GF-D8 (cell line): ENCODE measurements at regions not wholly inside any gene's neighbourhood (a gene's known extent, or its start where the extent isn't known, plus 50 kb on each side); places are given as distances from the start of the nearest gene placed in this dataset.

ENCODE experiments used
- DNase-seq: peaks from one replicate; lab custom pipeline; 2025; lab: John Stamatoyannopoulos, UW

GRCh38 chr5:38753141-38753540 is 92.7 kb upstream of the OSMR start:
- DNase-seq = no peak

DNA sequence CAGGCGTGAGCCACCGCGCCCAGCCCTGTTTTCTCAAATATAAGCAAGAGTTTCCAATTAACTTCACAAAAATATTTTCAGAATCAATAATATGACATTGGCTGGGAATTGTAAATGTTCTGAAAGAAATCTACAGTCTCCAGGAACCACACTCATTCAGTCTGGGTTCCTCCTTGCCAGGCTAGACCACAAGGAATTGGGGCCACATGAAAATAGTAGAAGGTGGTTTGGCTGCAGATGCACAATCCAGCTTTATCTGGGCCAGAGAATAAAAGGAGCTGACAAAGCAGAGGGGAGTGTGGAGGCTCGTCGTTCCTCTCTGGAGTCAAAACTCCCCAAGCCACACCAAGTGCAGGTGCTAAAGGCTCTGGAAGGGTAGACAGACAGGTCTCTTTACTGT is 92.0 kb upstream of the OSMR start:
- DNase-seq = no peak

- DNase-seq = no peak
Observed at GRCh38 chr5:38755181-38755580, 90.6 kb upstream of the OSMR start.

- DNase-seq = no peak
Observed at GRCh38 chr5:38756068-38756467, 89.7 kb upstream of the OSMR start.

GRCh38 chr5:38757451-38758245 is 88.2 kb upstream of the OSMR start:
- no peak for DNase-seq

DNA sequence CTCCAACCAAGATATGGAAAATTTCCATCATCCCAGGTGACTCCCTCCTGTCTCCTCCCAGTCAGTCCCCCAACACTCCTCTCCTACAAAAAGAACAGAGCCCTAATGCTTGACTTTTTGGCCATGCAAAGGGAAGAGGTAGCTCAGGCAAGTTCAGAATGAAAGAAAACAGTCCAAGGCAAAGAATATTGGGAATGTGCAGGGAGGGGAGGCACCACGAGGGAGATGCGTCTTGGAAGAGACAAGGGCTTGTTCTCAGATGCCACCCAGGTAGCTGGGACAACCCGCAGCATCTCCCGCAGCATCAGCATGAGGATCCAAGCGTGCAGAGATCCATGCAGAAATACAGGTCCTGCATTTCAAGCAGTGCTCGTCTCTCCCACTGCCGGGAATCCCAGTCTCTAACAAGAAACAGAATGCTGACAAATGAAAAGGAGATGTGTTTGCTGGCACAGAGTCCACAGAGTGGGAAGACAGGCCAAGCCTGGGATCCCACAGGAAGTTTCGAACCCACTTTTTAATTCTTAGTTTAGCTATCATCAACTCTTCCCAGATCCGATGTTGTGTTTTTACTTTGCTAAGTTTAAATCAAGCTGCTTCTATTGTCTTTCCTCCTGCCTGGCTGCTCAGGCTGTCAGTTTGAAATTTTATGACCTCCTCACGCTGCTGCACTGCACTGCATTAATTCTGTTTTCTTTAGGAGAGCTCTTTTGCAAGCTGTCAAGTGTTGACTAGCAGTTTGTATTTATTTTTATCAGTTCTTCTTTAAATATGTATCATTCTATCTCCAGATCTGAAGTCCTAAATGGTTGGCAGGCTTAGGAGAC is 86.8 kb upstream of the OSMR start:
- DNase-seq = no peak

- no peak for DNase-seq
Observed at GRCh38 chr5:38764937-38765391, 80.8 kb upstream of the OSMR start.

DNA sequence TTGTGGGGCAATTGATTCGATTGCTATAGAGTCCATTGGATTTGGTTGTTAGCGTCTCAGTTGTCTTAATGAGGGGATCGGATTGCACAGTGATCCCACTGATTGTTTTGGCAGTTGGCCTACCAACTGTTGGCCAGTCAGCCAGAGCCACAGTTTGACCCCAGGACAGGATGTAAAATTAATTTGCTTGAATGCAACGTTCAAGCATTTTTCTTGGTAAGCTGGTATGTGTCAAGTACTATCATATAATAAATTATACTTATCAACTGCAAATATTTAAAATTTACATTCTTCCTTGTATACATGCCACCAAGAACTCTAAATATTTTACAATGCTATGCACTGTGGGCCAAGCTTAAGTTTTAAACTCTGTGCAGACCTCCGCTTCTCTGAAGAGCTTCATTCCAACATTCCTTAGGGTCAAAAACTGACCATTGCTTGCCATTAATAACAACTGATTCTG is 80.4 kb upstream of the OSMR start:
- DNase-seq = no peak

DNA sequence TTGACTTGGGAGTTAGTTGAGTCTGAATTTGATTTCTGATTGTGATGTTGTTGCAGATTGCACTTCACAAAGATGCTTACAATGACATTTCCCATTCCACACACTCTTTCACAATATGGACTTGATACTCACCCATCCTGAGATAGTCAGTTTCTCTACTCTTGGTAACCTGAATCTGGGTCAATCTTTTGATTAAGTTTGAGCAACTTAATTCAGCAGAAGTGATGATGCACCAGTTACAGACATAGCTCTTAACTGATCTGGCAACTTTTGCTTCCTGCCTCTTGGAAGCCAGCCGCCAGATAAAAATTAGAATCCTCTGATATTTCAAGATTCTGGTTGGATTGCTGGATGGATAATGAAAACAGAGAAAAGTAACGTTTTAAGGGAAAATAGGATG is 79.7 kb upstream of the OSMR start:
- DNase-seq = no peak

DNA sequence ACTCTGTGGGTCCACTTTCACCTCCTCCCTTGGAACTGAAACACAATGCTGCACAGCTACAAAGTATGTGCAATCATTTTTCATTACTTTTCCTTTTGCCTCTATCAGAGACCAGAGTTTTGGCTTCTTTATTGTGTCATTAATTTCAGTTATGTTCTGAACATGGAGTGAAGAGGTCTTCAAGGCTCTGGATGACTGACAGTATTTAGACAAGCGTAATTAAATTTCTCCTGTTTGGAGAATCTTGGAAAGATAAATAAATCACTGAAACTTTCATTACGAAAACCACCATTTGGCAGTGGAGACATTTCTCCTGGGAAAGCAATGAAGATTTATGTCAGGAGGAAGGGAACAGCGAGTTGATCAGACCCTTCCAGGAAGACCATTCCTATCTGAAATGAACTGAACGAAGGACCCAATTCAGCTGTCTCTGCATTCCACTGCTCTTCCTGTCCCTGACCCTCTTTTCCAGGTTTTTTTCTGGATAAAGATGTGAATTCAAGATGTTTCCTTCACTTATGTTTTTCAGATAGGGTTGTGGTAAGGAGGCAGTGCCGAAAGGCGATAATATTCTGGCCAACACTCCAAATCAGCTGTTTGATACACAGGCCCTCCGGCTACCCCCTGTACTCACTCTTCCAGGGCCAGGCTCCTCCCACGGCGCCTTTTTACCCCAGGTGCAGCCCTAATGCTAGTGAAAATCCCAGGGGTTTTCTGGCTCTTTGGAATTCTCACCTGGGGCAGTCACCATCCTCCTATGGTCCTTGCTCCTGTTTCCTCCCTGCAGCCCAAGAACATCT is 77.2 kb upstream of the OSMR start:
- no peak for DNase-seq

- DNase-seq = no peak
Observed at GRCh38 chr5:38772471-38772870, 73.3 kb upstream of the OSMR start.

DNA sequence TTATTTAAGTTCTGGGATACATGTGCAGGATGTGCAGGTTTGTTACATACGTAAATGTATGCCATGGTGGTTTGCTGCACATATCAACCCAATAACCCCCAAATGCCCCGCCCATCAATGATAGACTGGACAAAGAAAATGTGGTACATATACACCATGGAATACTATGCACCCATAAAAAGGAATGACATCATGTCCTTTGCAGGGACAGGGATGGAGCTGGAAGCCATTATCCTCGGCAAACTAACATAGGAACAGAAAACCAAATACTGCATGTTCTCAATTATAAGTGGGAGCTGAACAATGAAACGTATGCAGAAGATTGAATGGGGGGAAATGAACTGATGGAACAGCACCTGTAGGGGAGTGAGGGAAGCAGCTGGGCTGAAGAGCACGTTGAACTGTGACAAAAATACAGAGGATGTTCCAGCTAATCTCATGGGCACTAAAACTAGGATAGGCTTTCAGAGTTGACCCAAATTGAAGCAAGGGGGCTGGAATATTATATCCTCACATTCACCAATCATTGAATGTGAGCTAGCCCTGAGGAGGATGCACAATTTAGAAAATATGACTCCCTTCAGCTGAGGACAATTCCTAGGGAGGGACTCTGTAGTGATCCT is 70.5 kb upstream of the OSMR start:
- DNase-seq = no peak

DNA sequence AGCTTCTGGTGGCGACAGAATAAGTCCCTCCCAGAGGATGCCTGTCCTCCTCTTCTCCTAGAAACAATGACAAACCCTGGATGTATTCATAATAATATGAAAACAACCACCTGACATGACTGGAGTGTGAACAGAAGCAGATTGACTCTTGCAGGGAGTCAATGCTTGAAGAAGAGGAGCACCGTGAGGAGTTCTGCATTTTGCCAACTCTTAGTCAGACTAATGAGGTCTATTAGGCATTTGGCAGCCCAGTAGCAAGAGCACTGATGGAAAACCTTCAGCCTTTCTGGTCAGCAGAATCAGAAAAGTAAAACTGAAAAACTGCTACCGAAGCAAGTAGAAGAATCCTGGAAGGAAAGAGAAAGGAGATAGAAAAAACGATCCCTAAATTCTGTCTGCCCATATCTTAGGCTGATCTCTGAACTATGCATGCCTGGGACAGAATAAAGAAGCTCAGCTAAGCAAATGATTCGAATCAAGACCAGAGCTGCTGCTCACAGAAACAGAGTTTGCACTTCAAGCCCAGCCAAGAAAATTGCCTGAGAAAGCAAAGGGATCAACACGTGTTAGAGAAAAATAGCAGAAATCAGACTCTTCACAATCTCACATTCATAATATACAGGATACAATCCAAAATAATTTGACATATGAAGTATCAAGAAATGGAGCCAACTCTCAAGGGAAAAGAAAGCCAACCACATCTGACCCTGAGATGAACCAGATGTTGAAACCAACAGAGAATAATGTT is 69.5 kb upstream of the OSMR start:
- no peak for DNase-seq

DNA sequence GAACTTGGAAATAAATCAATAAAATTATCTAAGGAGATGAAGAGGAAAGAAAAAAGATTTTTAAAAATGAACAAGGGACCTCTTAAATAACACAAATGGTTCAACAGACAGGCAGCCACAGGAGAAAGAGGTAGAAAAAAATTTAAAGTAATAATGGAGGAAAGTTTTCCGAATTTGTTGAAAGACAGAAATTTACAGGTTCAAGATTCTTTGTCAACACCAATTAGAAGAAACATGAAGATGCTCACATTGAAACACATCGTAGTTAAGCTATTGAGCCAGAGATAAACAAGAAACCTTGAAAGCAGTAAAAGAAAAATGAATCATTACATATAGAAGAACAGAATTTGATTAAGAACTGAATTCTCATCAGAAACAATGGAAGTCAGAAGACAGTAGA is 68.7 kb upstream of the OSMR start:
- no peak for DNase-seq

GRCh38 chr5:38780316-38780715 is 65.5 kb upstream of the OSMR start:
- DNase-seq = no peak

DNA sequence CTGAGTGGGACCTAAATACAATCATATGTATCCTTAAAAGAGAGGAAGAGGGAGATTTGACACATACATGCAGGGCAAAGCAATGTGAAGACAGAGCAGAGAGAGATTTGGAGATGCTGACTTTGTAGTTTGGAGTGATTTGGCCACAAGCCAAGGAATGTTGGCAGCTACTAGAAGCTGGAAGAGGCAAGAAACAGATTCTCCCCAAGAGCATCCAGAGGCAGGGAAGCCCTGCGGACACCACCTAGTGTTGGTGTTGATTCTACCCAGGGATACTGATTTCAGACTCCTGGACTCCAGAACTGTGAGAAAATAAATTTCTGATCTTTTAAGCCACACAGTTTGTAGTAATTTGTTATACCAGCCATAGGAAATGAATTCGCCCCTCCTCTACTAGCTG is 64.9 kb upstream of the OSMR start:
- no peak for DNase-seq

- peak; percentile 64 for DNase-seq
Observed at GRCh38 chr5:38782180-38782835, 63.5 kb upstream of the OSMR start.

GRCh38 chr5:38783011-38783561 is 62.7 kb upstream of the OSMR start:
- peak; percentile 69 for DNase-seq

DNA sequence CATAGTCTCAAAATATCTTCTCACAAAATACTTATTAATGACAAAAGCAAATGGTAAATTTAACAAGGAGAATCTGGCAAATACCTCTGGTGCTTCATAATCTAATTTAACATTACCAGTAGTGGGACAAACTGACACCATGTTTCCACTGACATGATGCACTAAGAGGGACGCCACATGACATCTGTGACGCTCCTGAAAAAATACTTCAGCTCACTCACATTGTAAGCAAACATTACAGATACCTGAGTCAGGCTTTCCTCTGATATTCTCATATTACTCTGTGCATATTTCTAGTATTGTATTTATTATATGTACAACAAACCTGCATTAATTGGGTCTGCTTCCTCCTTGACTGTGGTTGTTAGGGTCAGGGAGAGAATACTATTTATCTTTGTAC is 56.7 kb upstream of the OSMR start:
- no peak for DNase-seq

GRCh38 chr5:38789777-38790176 is 56.0 kb upstream of the OSMR start:
- DNase-seq = no peak
